Heart left ventricle (tissue), 16 donors: ENCODE measurements at regions not wholly inside any gene's neighbourhood (a gene's known extent, or its start where the extent isn't known, plus 50 kb on each side); places are given as distances from the start of the nearest gene placed in this dataset.
A peak's percentile ranks its signal among the peaks of the same experiment; 100 is the strongest.

Experiments used
- ATAC-seq, 4 donors: fragments of 200-7000 bp; cut with Tn5 transposase; one replicate each; pipeline ENCODE4 v1.9.1; 2020 to 2022; ENCODE audit warnings: moderate library complexity in 4 of 4, mild to moderate bottlenecking in 3 of 4, moderate number of reproducible peaks in 1 of 4
- DNase-seq, 5 donors: peaks; one replicate each; pipeline ENCODE4 v3.0.0-alpha.2; 2020
- H3K27ac ChIP-seq, 12 donors: fragments of 200-600 bp; sonication (generic) in 4 of 12; one replicate each; pipeline versions ENCODE4 v1.5.0 to v1.8.0; 2016 to 2022; ENCODE audit warnings: mild to moderate bottlenecking in 2 of 12
- H3K27me3 ChIP-seq, 9 donors: fragments of 200-600 bp; sonication (generic) in 2 of 9; one replicate each; pipeline versions ENCODE4 v1.5.1 to v1.8.0; 2016 to 2022; ENCODE audit warnings: mild to moderate bottlenecking in 3 of 9
- H3K36me3 ChIP-seq, 9 donors: fragments of 200-600 bp; sonication (generic) in 2 of 9; one replicate each; pipeline versions ENCODE4 v1.5.0 to v1.8.0; 2018 to 2022; ENCODE audit warnings: mild to moderate bottlenecking in 2 of 9
- H3K4me1 ChIP-seq, 12 donors: fragments of 200-600 bp; sonication (generic) in 4 of 12; one replicate each; pipeline versions ENCODE4 v1.5.0 to v1.8.0; 2016 to 2022; ENCODE audit warnings: mild to moderate bottlenecking in 3 of 12
- H3K4me3 ChIP-seq, 12 donors: fragments of 200-600 bp; sonication (generic) in 4 of 12; one replicate each; pipeline versions ENCODE4 v1.5.0 to v1.8.0; 2017 to 2022; ENCODE audit warnings: mild to moderate bottlenecking in 9 of 12, moderate library complexity in 4 of 12
- H3K9me3 ChIP-seq, 12 donors: fragments of 200-600 bp; sonication (generic) in 4 of 12; one replicate each; pipeline versions ENCODE4 v1.5.0 to v1.8.0; 2016 to 2022; ENCODE audit warnings: mild to moderate bottlenecking in 1 of 12
- CTCF ChIP-seq, 12 donors: fragments of 200-600 bp; sonication (generic) in 4 of 12; IDR thresholded peaks; one replicate each; pipeline versions ENCODE4 v1.5.0 to v1.8.0; 2018 to 2022; ENCODE audit warnings: antibody characterized with exemption in 12 of 12, mild to moderate bottlenecking in 5 of 12
- POLR2A ChIP-seq, 2 donors: fragments of 450-650 bp; IDR thresholded peaks; one replicate each; pipeline ENCODE4 v1.6.1; 2017; ENCODE audit warnings: antibody characterized with exemption in 2 of 2, mild to moderate bottlenecking in 2 of 2, moderate library complexity in 2 of 2
- WGBS, 4 donors: extraction: QIAGEN DNeasy Blood & Tissue Kit in 2 of 4; methylation state at CpG; one replicate each; pipeline versions ENCODE4 v1.1.5 to v1.1.7; 2013 to 2018; 5-methylcytosine and 5-hydroxymethylcytosine counted together
- intact Hi-C, 10 donors: fragments of 100-400 bp; cut with DNase I; formaldehyde crosslinking; loops; one replicate each; pipeline versions ENCODE4 v1.11.1 to v1.14.2; 2022
- donor health status: ischemic (EF 13 %, LVEDD 7.1; RV severe dilation, severe dysfunction).
- donor health status: healthy with polysubstance abuse.
- donor health status: DM: no; HTN: yes; CAD: no.
- donor health status: DM: no; HTN: no; CAD: no.
- donor health status: ischemic (EF 25% LVEDD 6.9; RV normal size, moderate dysfunction).
- donor health status: ischemic (EF 25% LVEDD 5.7; RV mildly dilated, moderate dysfunction).
- donor health status: healthy.
- donor health status: DM: yes; HTN: yes; CAD: no.
- donor health status: ischemic (EF 35%, LVEDD 5.7; RV mildly dilated, moderate dysfunction).
- donor health status: nonischemic (EF 11% LVEDD 7.7; RV severe dilation, severe dysfunction).
- donor health status: DM: yes; HTN: yes; CAD: no.
- donor health status: PGD.
- donor health status: ischemic (EF 29% LVEDD 5.4; RV normal size, mild dysfunction).
- donor health status: nonischemic (EF 23%, LVEDD 6.1; RV moderate dilation, normal function).

DNA sequence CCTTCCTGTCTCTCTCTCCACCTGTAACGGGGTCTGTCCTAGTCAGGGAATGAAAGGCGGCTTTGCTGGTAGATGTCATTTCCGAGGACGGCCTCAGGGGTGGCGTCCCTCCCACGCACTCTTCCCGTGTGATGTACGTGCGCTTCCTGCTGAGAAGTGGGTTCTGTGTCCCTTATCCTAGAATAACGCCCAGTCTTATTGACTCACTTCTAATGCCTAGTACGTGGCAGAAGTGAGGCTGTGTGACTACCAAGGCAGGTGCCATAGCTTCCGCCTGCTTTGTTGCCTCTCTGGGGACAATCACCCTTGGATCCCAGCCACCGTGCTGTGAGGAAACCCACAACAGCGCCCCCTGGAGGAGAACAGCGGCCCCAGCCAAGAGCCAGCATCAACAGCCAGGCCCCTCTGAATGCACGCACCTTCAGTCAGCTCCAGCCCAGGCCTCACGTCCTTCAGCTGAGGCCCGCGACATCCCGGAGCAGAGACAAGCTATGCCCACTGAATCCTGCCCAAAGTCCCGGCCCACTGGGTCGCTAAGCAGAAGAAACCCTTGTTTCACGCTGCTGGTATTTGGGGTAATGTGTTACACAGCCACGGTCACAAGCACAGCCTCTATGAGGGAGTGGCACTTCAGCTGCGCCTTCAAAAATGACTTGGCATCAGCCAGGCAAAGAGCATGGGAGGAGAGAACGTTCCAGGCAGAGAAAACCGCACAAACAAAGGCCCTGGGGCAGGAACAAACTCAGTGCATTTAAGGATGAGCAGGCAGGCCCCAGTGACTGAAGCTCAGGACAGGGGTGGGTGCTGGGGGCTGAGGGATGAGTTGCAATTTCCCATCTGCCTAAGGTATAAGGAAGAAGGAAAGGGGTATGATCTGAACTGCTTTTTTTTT, 224.2 kb downstream of the NFATC2 start:
- H3K36me3 ChIP-seq = no peaks in the 10 kb centered on the region
- peaks cover 0 to 5% (median 0%) of the 10 kb centered on the region in 12 donors for H3K9me3 ChIP-seq
- no peaks in the 10 kb centered on the region for H3K4me1 ChIP-seq
- DNase-seq = peak in 1 of 5 donors; percentile 12
- H3K27me3 ChIP-seq = peaks cover 0 to 3% (median 0%) of the 10 kb centered on the region in 9 donors
- WGBS, 4 donors = 56 to 61% (median 59%) methylated on average over 19 to 27 of the region's 27 CpGs
- peak in 1 of 4 donors; percentile 29 for ATAC-seq
- H3K27ac ChIP-seq = no peak overlapping the region
- H3K4me3 ChIP-seq = no peak overlapping the region
- peak in 11 of 12 donors; percentile 15 to 49 (median 33) for TF ChIP-seq CTCF (IDR thresholded peaks at IDR 0.05)
- no peak for TF ChIP-seq POLR2A (IDR thresholded peaks at IDR 0.05)
- intact Hi-C loops = loop anchor here in 2 of 10 donors (10.0 kb wide), 2 partner anchors 514 to 524 kb away; partner anchors contain the start of gene BCAS4 (in 1 of the 2)

DNA sequence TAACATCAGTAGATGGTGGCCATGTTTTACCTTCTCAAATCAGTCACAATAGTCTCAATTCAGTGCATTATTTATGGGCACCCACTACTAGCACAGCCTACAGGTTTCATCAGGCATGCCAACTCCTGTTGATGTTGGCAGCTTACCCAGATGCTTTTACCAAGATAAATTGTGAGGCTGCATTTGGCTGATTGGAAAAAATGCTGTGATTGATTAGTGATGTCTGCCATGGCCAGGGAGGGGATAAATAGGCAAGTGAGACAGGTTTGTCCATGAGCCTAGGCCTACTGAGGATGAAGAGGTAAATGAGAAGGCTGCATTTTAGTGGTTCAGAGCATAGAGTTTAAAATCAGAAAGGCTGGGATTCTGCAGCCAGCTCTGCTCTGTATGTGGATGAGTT, 227.1 kb downstream of the NFATC2 start:
- Histone ChIP-seq H3K4me3 (no peak overlapping the region), H3K27me3 (no peaks in the 10 kb centered on the region), H3K36me3 (no peaks in the 10 kb centered on the region), H3K4me1 (peaks cover 0 to 9% (median 2%) of the 10 kb centered on the region in 12 donors), H3K9me3 (peaks cover 0 to 5% (median 0%) of the 10 kb centered on the region in 12 donors), H3K27ac (no peak overlapping the region)
- no peak for TF ChIP-seq POLR2A (IDR thresholded peaks at IDR 0.05)
- TF ChIP-seq CTCF (IDR thresholded peaks at IDR 0.05) = no peak
- no peak for ATAC-seq
- intact Hi-C loops = loop anchor here in 2 of 10 donors (10.0 kb wide), 2 partner anchors 511 to 521 kb away; partner anchors contain the start of gene BCAS4 (in 1 of the 2)
- DNase-seq = no peak

DNA sequence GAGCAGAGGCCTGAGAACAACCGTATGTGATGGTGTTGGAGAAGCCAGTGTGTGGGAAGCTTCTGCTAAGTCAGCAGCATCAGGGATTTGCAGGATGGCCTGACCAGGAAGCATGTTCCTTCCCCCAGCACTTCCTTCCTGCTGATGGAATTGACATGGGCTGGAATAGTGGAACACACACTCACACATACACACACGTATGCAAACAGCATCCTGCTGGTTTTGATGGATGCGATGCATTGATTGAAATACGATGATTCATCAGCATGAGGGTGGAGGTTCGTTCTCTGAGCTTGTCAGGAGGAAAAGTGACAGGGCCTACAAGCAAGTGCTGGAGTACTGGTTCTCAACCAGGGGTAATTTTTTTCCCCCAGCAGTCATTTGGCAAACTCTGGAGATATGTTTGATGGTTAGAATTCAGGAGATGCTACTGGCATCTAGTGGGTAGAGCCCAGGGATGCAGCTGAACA, 229.1 kb downstream of the NFATC2 start:
- Histone ChIP-seq H3K36me3 (no peaks in the 10 kb centered on the region), H3K9me3 (peaks cover 0 to 5% (median 0%) of the 10 kb centered on the region in 12 donors), H3K4me1 (peaks cover 0 to 9% (median 2%) of the 10 kb centered on the region in 12 donors), H3K4me3 (no peak overlapping the region), H3K27ac (no peak overlapping the region), H3K27me3 (no peaks in the 10 kb centered on the region)
- intact Hi-C loops = loop anchor here in 2 of 10 donors (10.0 kb wide), 2 partner anchors 509 to 519 kb away; partner anchors contain the start of gene BCAS4 (in 1 of the 2)
- ATAC-seq (no peak), DNase-seq (no peak)
- TF ChIP-seq POLR2A (IDR thresholded peaks at IDR 0.05) = no peak
- 52 to 86% (median 66%) methylated on average over 5 of the region's 5 CpGs for WGBS, 4 donors

GRCh38 chr20:51312480-51312783, 230.1 kb downstream of the NFATC2 start:
- 46 to 66% (median 61%) methylated on average over 3 of the region's 3 CpGs for WGBS, 4 donors
- Histone ChIP-seq H3K4me1 (peaks cover 0 to 9% (median 2%) of the 10 kb centered on the region in 12 donors), H3K36me3 (no peaks in the 10 kb centered on the region), H3K4me3 (no peak overlapping the region), H3K9me3 (peaks cover 0 to 5% (median 0%) of the 10 kb centered on the region in 12 donors), H3K27ac (no peak overlapping the region), H3K27me3 (peaks cover 0 to 4% (median 0%) of the 10 kb centered on the region in 9 donors)
- no peak for ATAC-seq
- TF ChIP-seq POLR2A (IDR thresholded peaks at IDR 0.05) (no peak), CTCF (IDR thresholded peaks at IDR 0.05) (no peak)
- DNase-seq = no peak
- intact Hi-C loops = loop anchor here in 2 of 10 donors (10.0 kb wide), 2 partner anchors 508 to 518 kb away; partner anchors contain the start of gene BCAS4 (in 1 of the 2)
